ENCODE measurements at regions not wholly inside any gene's neighbourhood (a gene's known extent, or its start where the extent isn't known, plus 50 kb on each side); places are given as distances from the start of the nearest gene placed in this dataset.

GRCh38 chr9:115946530-115946929, 207.1 kb upstream of the PAPPA start:
- H3K9me3 ChIP-seq (replicated peaks in 1 of 11): no peaks in the 10 kb centered on the region
- H3K4me3 ChIP-seq: no peak overlapping the region
- H4K20me1 ChIP-seq: no peaks in the 10 kb centered on the region
- H3K4me2 ChIP-seq: no peak overlapping the region
- H3K4me1 ChIP-seq: peaks cover 0 to 31% (median 0%) of the 10 kb centered on the region in 10 experiments; a peak in 5 of 20 replicates
- H3K27me3 ChIP-seq: no peaks in the 10 kb centered on the region
- H3K9ac ChIP-seq: no peak overlapping the region
- no peak overlapping the region for H3K27ac ChIP-seq
- TF ChIP-seq Cebpa-rat (IDR thresholded peaks at IDR 0.05): no peak
- H3K36me3 ChIP-seq: no peaks in the 10 kb centered on the region

DNA sequence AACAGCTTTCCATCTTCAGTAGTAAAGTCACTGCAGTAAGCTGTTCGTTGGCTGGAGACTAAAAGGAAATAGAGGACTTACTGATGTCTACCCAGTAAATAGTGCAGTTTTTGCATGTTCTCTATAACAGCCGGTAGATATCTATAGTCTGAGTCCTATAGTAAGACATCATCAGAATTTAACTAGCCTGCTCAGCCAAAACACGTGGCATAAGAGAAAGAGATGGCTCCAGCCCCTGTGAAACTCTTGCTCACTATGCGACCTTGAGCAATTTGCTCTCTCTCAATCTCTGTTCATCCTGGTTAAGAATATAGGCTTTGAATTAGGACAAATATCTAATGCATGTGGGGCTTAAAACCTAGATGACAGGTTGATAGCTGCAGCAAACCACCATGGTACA, 201.6 kb upstream of the PAPPA start:
- H3K27me3 ChIP-seq: no peaks in the 10 kb centered on the region
- no peaks in the 10 kb centered on the region for H4K20me1 ChIP-seq
- H3K4me2 ChIP-seq: no peak overlapping the region
- no peak overlapping the region for H3K9ac ChIP-seq
- no peaks in the 10 kb centered on the region for H3K4me1 ChIP-seq
- H3K9me3 ChIP-seq (replicated peaks in 1 of 11): no peaks in the 10 kb centered on the region
- no peaks in the 10 kb centered on the region for H3K36me3 ChIP-seq
- H3K4me3 ChIP-seq: no peak overlapping the region
- TF ChIP-seq Cebpa-rat (IDR thresholded peaks at IDR 0.05): no peak
- H3K27ac ChIP-seq: no peak overlapping the region

DNA sequence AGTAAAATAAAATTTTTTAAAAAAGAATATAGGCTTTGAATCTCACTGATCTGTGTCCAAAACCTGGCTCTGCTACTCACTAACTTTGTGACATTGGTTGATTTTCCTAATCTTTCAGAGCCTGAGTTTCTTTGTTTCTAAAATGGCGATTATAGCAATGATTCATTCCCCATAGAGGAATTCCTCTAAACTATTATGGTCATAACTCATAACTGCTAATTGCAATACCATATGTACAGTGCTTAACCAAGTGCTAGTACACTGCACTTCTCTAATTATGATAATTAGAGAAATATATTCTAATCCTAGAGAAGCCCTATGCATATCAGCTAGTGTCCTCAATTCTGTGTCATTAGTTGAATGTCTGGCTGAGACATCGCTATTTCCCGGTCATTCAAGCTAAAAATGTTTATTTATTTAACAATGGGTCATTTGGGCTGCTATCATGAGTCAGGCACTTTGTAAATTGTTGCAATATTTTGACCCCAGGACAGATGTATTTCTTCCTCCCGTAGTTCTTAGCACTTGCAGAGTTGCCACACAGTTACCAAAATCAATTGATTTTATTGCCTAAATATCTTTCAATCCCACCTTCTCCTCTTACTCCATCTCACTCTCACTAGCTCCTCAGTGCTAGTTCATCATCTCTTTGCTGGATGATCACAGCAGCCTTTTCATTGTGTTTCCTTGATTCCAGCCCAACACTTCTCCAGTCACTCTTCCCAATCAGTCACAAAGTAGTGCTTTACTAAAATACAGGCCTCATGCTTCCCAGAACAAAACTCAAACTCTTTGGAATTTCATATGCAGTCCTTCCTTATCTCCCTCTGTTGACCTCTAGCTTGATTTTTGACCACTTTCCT, 200.9 kb upstream of the PAPPA start:
- no peak overlapping the region for H3K9ac ChIP-seq
- no peak overlapping the region for H3K27ac ChIP-seq
- no peaks in the 10 kb centered on the region for H3K36me3 ChIP-seq
- H3K27me3 ChIP-seq: no peaks in the 10 kb centered on the region
- no peaks in the 10 kb centered on the region for H4K20me1 ChIP-seq
- no peaks in the 10 kb centered on the region for H3K4me1 ChIP-seq
- H3K4me3 ChIP-seq: no peak overlapping the region
- TF ChIP-seq Cebpa-rat (IDR thresholded peaks at IDR 0.05): no peak
- no peaks in the 10 kb centered on the region for H3K9me3 ChIP-seq (replicated peaks in 1 of 11)
- no peak overlapping the region for H3K4me2 ChIP-seq

DNA sequence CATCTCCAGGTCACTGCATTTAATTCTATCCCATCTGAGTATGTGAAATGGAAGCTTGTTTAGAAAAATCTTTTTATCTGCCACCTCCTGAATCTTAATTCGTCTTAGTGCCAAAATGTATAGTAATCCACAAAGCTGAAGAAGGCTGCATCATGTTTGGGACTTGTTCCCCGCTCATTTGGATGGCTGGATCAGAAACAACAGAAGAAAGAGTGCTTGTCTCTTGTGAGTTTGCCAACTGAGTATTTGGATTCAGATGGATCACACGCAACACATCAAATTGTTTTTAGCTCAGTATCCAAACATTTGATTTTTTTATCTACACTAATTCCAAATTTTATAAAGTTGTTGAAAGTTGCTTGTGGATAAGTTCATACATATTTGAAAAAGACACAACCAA, 197.2 kb upstream of the PAPPA start:
- Histone ChIP-seq H3K4me3 (no peak overlapping the region), H3K27ac (no peak overlapping the region), H3K4me2 (no peak overlapping the region), H4K20me1 (no peaks in the 10 kb centered on the region), H3K9ac (no peak overlapping the region), H3K9me3 (replicated peaks in 1 of 11) (no peaks in the 10 kb centered on the region), H3K27me3 (no peaks in the 10 kb centered on the region), H3K4me1 (no peaks in the 10 kb centered on the region), H3K36me3 (no peaks in the 10 kb centered on the region)
- no peak for TF ChIP-seq Cebpa-rat (IDR thresholded peaks at IDR 0.05)

- Histone ChIP-seq H3K36me3 (no peaks in the 10 kb centered on the region), H3K4me2 (no peak overlapping the region), H3K27me3 (no peaks in the 10 kb centered on the region), H3K4me3 (no peak overlapping the region), H3K27ac (no peak overlapping the region), H3K9ac (no peak overlapping the region), H3K9me3 (replicated peaks in 1 of 11) (no peaks in the 10 kb centered on the region), H4K20me1 (no peaks in the 10 kb centered on the region), H3K4me1 (no peaks in the 10 kb centered on the region)
- TF ChIP-seq Cebpa-rat (IDR thresholded peaks at IDR 0.05): no peak
Observed at GRCh38 chr9:115957585-115957984, 196.0 kb upstream of the PAPPA start.

- Histone ChIP-seq H3K4me2 (no peak overlapping the region), H3K9ac (no peak overlapping the region), H3K4me3 (no peak overlapping the region), H3K4me1 (no peaks in the 10 kb centered on the region), H3K27ac (no peak overlapping the region), H3K9me3 (replicated peaks in 1 of 11) (peaks cover 0 to 8% (median 0%) of the 10 kb centered on the region in 11 experiments; a peak in 3 of 22 replicates), H3K27me3 (no peaks in the 10 kb centered on the region), H4K20me1 (no peaks in the 10 kb centered on the region), H3K36me3 (no peaks in the 10 kb centered on the region)
- TF ChIP-seq Cebpa-rat (IDR thresholded peaks at IDR 0.05): no peak
Observed at GRCh38 chr9:115964710-115965347, 188.8 kb upstream of the PAPPA start.

- no peaks in the 10 kb centered on the region for H3K27me3 ChIP-seq
- peaks cover 0 to 8% (median 0%) of the 10 kb centered on the region in 11 experiments; a peak in 3 of 22 replicates for H3K9me3 ChIP-seq (replicated peaks in 1 of 11)
- no peak overlapping the region for H3K27ac ChIP-seq
- no peak for TF ChIP-seq Cebpa-rat (IDR thresholded peaks at IDR 0.05)
- no peaks in the 10 kb centered on the region for H3K36me3 ChIP-seq
- H3K4me2 ChIP-seq: no peak overlapping the region
- no peaks in the 10 kb centered on the region for H3K4me1 ChIP-seq
- no peak overlapping the region for H3K9ac ChIP-seq
- H4K20me1 ChIP-seq: no peaks in the 10 kb centered on the region
- no peak overlapping the region for H3K4me3 ChIP-seq
Observed at GRCh38 chr9:115966660-115967059, 186.9 kb upstream of the PAPPA start.

- Histone ChIP-seq H3K9me3 (replicated peaks in 1 of 11) (peaks cover 0 to 8% (median 0%) of the 10 kb centered on the region in 11 experiments; a peak in 3 of 22 replicates), H3K27me3 (no peaks in the 10 kb centered on the region), H3K4me2 (no peak overlapping the region), H3K36me3 (no peaks in the 10 kb centered on the region), H4K20me1 (no peaks in the 10 kb centered on the region), H3K9ac (no peak overlapping the region), H3K4me1 (no peaks in the 10 kb centered on the region), H3K4me3 (no peak overlapping the region), H3K27ac (no peak overlapping the region)
- no peak for TF ChIP-seq Cebpa-rat (IDR thresholded peaks at IDR 0.05)
Observed at GRCh38 chr9:115969096-115969495, 184.5 kb upstream of the PAPPA start.

- no peak overlapping the region for H3K4me3 ChIP-seq
- no peak overlapping the region for H3K4me2 ChIP-seq
- no peak for TF ChIP-seq Cebpa-rat (IDR thresholded peaks at IDR 0.05)
- no peaks in the 10 kb centered on the region for H4K20me1 ChIP-seq
- no peak overlapping the region for H3K27ac ChIP-seq
- H3K4me1 ChIP-seq: no peaks in the 10 kb centered on the region
- H3K9me3 ChIP-seq (replicated peaks in 1 of 11): peaks cover 0 to 4% (median 0%) of the 10 kb centered on the region in 11 experiments; a peak in 3 of 22 replicates
- no peak overlapping the region for H3K9ac ChIP-seq
- H3K27me3 ChIP-seq: no peaks in the 10 kb centered on the region
- H3K36me3 ChIP-seq: no peaks in the 10 kb centered on the region
Observed at GRCh38 chr9:115972362-115972761, 181.2 kb upstream of the PAPPA start.

Data from BLaER1 treated with 17β-estradiol and CSF1 and Interleukin-3, amounts not matched to agents 10 nM and 100 nM (cell line).